Neural crest cell (in vitro differentiated cells): ENCODE measurements at regions not wholly inside any gene's neighbourhood (a gene's known extent, or its start where the extent isn't known, plus 50 kb on each side); places are given as distances from the start of the nearest gene placed in this dataset.

ENCODE experiments used
- DNase-seq: peaks from one replicate; pipeline ENCODE4 v3.0.0; 2021; ENCODE audit warnings: low read depth, mixed read lengths, low spot score
- H3K27ac Mint-ChIP-seq: one replicate; pipeline ENCODE4 v1.8.0; 2021; ENCODE audit warnings: mild to moderate bottlenecking, mixed read lengths; ENCODE audit not compliant: unreplicated experiment
- H3K27me3 Mint-ChIP-seq: 2 replicates; pipeline ENCODE4 v1.8.0; 2021; ENCODE audit warnings: low read depth, mild to moderate bottlenecking, mixed read lengths
- H3K36me3 Mint-ChIP-seq: 2 replicates; pipeline ENCODE4 v1.8.0; 2021; ENCODE audit warnings: low read depth, mild to moderate bottlenecking, mixed read lengths
- H3K4me1 Mint-ChIP-seq: 2 replicates; pipeline ENCODE4 v1.8.0; 2021; ENCODE audit warnings: mixed read lengths
- H3K4me3 Mint-ChIP-seq: one replicate; pipeline ENCODE4 v1.8.0; 2021; ENCODE audit warnings: mild to moderate bottlenecking, mixed read lengths
- H3K9me3 Mint-ChIP-seq: 2 replicates; pipeline ENCODE4 v1.8.0; 2021; ENCODE audit warnings: mixed read lengths
- TF ChIP-seq, protein P1 (sequence below): fragments of 200-600 bp; sonication (generic); conservative IDR thresholded peaks from 2 replicates; pipeline ENCODE4 v1.5.0; 2021; ENCODE audit warnings: antibody characterized with exemption, mild to moderate bottlenecking

DNA sequence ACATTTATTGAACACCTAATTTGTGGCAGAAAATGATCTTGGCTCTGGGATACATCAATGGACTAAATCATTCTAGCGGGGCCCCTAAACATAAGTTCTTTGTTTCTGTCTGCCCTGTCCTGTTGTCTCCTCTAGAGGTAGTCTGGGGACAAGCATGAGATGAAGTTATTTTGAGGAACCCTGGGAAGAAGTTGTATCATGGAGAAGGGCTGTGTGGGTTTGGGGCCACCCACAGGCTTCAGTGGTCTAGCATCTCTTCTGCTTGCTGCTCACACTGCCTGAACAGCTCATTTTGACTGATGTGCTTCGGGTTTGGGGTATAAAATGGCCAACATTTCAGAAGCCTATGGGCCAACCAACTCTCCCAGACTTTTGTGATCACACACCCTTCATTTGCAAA lies 50.3 kb upstream of the OSBPL11 start:
- Mint-ChIP-seq H3K9me3 (no peaks in the 10 kb centered on the region), H3K36me3 (no peaks in the 10 kb centered on the region), H3K27ac (no peak overlapping the region), H3K4me3 (no peak overlapping the region), H3K4me1 (no peaks in the 10 kb centered on the region), H3K27me3 (no peaks in the 10 kb centered on the region)
- no peak for DNase-seq
- TF ChIP-seq, protein P1, sequence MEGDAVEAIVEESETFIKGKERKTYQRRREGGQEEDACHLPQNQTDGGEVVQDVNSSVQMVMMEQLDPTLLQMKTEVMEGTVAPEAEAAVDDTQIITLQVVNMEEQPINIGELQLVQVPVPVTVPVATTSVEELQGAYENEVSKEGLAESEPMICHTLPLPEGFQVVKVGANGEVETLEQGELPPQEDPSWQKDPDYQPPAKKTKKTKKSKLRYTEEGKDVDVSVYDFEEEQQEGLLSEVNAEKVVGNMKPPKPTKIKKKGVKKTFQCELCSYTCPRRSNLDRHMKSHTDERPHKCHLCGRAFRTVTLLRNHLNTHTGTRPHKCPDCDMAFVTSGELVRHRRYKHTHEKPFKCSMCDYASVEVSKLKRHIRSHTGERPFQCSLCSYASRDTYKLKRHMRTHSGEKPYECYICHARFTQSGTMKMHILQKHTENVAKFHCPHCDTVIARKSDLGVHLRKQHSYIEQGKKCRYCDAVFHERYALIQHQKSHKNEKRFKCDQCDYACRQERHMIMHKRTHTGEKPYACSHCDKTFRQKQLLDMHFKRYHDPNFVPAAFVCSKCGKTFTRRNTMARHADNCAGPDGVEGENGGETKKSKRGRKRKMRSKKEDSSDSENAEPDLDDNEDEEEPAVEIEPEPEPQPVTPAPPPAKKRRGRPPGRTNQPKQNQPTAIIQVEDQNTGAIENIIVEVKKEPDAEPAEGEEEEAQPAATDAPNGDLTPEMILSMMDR, result no peak

DNA sequence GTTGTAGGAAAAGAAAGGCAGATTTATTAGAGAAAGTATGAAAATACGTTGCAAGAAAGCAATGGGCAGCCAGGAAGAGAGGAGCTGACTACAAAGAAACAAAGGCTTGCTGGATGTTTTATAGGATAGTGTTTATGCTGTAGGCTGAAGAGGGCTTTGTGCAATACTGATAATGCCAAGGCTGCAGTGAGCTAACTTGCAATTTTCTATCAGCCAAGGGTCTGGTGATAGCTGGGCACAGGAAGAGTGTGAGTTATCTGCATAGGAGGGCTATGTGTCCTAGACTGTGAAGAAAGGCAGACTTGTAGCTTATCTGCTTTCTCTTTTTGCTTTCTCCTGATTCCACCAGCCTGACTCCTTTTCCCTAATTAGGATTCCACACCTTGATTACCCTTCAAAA lies 51.3 kb upstream of the OSBPL11 start:
- no peaks in the 10 kb centered on the region for H3K9me3 Mint-ChIP-seq
- H3K4me1 Mint-ChIP-seq, result peaks cover 5% of the 10 kb centered on the region
- no peak overlapping the region for H3K4me3 Mint-ChIP-seq
- TF ChIP-seq, protein P1, result no peak
- H3K36me3 Mint-ChIP-seq, result no peaks in the 10 kb centered on the region
- no peaks in the 10 kb centered on the region for H3K27me3 Mint-ChIP-seq
- no peak overlapping the region for H3K27ac Mint-ChIP-seq
- no peak for DNase-seq

DNA sequence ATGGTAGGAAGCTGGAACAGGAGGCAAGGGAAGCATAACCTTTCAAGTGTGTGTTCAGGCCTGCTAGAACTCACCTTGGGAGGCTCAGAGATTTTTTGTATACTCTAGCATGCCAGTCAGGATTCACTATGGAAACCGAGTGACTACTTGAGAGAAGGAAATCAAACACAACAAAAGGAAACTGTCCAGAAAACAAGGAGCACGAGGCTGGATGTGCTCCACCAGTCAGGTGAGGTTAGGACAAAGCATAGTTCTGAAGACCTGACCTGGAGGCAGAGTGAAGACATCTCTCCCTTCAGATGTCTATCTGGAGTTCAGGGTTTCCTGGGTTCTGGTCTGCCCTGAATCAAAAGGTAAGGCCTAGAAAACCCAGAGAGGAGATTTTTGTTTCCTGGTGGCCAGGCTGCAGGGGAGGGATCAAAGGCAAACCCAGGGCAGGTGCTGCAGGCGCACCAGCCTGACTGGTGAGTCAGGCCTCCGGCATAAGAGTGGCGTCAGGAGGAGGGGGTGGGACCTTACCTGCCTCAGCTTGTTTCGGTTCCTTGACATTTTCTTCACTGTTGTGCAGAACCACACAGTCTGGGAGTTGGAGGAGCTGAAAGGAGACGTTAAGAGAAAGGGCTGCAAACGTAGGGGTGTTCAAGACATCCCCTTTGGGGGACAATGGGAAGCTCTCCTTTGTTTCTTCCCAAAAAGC lies 52.2 kb upstream of the OSBPL11 start:
- Mint-ChIP-seq H3K4me3 (no peak overlapping the region), H3K27ac (no peak overlapping the region), H3K36me3 (no peaks in the 10 kb centered on the region), H3K27me3 (no peaks in the 10 kb centered on the region), H3K9me3 (no peaks in the 10 kb centered on the region), H3K4me1 (peaks cover 5% of the 10 kb centered on the region)
- TF ChIP-seq, protein P1, result no peak
- no peak for DNase-seq

DNA sequence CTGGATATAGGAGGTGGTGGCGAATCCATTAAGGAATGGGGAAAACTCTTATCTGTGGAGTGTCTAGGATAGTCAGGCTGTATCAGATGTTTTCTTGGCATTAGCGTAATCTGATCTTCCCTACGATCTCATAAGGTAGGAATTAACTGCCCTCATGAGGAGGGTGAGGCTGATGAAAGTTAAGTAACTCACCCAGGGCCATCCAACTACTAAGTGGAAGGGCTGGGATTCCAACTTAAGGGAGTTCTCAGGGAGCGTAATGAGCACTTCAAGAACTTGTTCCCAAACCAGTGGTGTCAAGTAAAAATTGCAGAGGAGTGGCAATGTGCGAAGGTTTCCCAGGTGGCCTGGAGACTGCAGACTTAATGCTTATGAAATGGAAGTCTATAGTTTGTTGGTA lies 55.9 kb upstream of the OSBPL11 start:
- TF ChIP-seq, protein P1, result no peak
- Mint-ChIP-seq H3K4me1 (peaks cover 5% of the 10 kb centered on the region), H3K27me3 (no peaks in the 10 kb centered on the region), H3K27ac (no peak overlapping the region), H3K4me3 (no peak overlapping the region), H3K36me3 (no peaks in the 10 kb centered on the region), H3K9me3 (no peaks in the 10 kb centered on the region)
- no peak for DNase-seq

DNA sequence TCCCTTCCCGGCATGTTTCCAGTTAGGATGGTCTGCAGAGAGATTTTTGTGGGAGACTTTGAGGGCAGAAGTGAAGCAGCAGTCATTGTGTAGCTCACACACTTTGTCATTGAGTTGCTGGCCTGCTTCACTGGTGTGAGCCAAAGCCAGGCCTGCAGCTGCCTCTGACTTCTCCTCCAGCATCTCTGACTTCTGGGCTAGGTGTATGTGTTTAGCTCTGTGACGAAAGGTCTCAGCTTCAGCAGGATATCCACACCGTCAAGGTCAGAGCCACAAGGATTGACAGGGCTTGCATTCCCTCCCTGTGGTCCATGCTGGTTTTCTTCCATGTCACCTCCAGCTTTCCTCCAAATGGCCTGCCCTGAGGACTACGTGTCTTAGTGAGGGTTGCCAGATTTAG lies 57.1 kb upstream of the OSBPL11 start:
- Mint-ChIP-seq H3K9me3 (no peaks in the 10 kb centered on the region), H3K27ac (no peak overlapping the region), H3K27me3 (no peaks in the 10 kb centered on the region), H3K4me3 (no peak overlapping the region), H3K36me3 (no peaks in the 10 kb centered on the region), H3K4me1 (peaks cover 5% of the 10 kb centered on the region)
- no peak for DNase-seq
- TF ChIP-seq, protein P1, result no peak
